ENCODE measurements at regions not wholly inside any gene's neighbourhood (a gene's known extent, or its start where the extent isn't known, plus 50 kb on each side); places are given as distances from the start of the nearest gene placed in this dataset.
"Not testable (repeated sequence)": the region's sequence is repeated elsewhere in the genome, so short reads cannot be mapped to it uniquely, and the experiment has no call there.

GRCh38 chr7:149714081-149714909 lies 59.1 kb downstream of the ZNF467 start:
- DNase-seq (ENCODE audit: low read depth, low spot score) = peak; percentile 90

- DNase-seq (ENCODE audit: low read depth, low spot score) = no peak
These were observed 59.7 kb downstream of the ZNF467 start for GRCh38 chr7:149713731-149714068.

GRCh38 chr7:149713061-149713730 lies 60.2 kb downstream of the ZNF467 start:
- no peak for DNase-seq (ENCODE audit: low read depth, low spot score)

- no peak for DNase-seq (ENCODE audit: low read depth, low spot score)
These were observed 65.4 kb downstream of the ZNF467 start for GRCh38 chr7:149708026-149708425.

- no peak for DNase-seq (ENCODE audit: low read depth, low spot score)
These were observed 65.9 kb downstream of the ZNF467 start for GRCh38 chr7:149707448-149707886.

GRCh38 chr7:149706398-149706797 lies 67.0 kb downstream of the ZNF467 start:
- DNase-seq (ENCODE audit: low read depth, low spot score) = no peak

- DNase-seq (ENCODE audit: low read depth, low spot score) = no peak
These were observed 68.9 kb downstream of the ZNF467 start for GRCh38 chr7:149704507-149704906.

GRCh38 chr7:149703044-149703650 lies 70.2 kb downstream of the ZNF467 start:
- DNase-seq (ENCODE audit: low read depth, low spot score) = no peak

GRCh38 chr7:149701495-149702240 lies 71.7 kb downstream of the ZNF467 start:
- DNase-seq (ENCODE audit: low read depth, low spot score) = no peak

- DNase-seq (ENCODE audit: low read depth, low spot score) = not testable (repeated sequence)
These were observed 75.6 kb downstream of the ZNF467 start for GRCh38 chr7:149697767-149698166.

GRCh38 chr7:149696280-149696679 lies 77.1 kb downstream of the ZNF467 start:
- no peak for DNase-seq (ENCODE audit: low read depth, low spot score)

- DNase-seq (ENCODE audit: low read depth, low spot score) = no peak
These were observed 80.8 kb downstream of the ZNF467 start for GRCh38 chr7:149692557-149692982.

- no peak for DNase-seq (ENCODE audit: low read depth, low spot score)
These were observed 81.3 kb downstream of the ZNF467 start for GRCh38 chr7:149692056-149692455.

GRCh38 chr7:149690688-149691446 lies 82.5 kb downstream of the ZNF467 start:
- DNase-seq (ENCODE audit: low read depth, low spot score) = no peak

GRCh38 chr7:149689291-149689721 lies 84.1 kb downstream of the ZNF467 start:
- DNase-seq (ENCODE audit: low read depth, low spot score) = no peak

GRCh38 chr7:149688836-149689235 lies 84.6 kb downstream of the ZNF467 start:
- no peak for DNase-seq (ENCODE audit: low read depth, low spot score)

- DNase-seq (ENCODE audit: low read depth, low spot score) = not testable (repeated sequence)
These were observed 85.6 kb downstream of the ZNF467 start for GRCh38 chr7:149687820-149688219.

- DNase-seq (ENCODE audit: low read depth, low spot score) = no peak
These were observed 86.9 kb downstream of the ZNF467 start for GRCh38 chr7:149686449-149686848.

GRCh38 chr7:149686011-149686410 lies 87.4 kb downstream of the ZNF467 start:
- no peak for DNase-seq (ENCODE audit: low read depth, low spot score)

- DNase-seq (ENCODE audit: low read depth, low spot score) = no peak
These were observed 87.9 kb downstream of the ZNF467 start for GRCh38 chr7:149685455-149685854.

- no peak for DNase-seq (ENCODE audit: low read depth, low spot score)
These were observed 89.5 kb downstream of the ZNF467 start for GRCh38 chr7:149683898-149684297.
